Inflammatory macrophage treated with lipopolysaccharide for 1 hour (primary cell): ENCODE measurements at regions not wholly inside any gene's neighbourhood (a gene's known extent, or its start where the extent isn't known, plus 50 kb on each side); places are given as distances from the start of the nearest gene placed in this dataset.

Source experiments
- DNase-seq, 2 donors: peaks; one replicate each; pipeline ENCODE4 v3.0.0-alpha.2; 2020 to 2022

GRCh38 chr15:30845536-30845935, 58.2 kb upstream of the FAN1 start:
- DNase-seq = peak; percentile 16 to 19
